CD14-positive monocyte (primary cell): ENCODE measurements at regions not wholly inside any gene's neighbourhood (a gene's known extent, or its start where the extent isn't known, plus 50 kb on each side); places are given as distances from the start of the nearest gene placed in this dataset.

Experiments used
- DNase-seq, 3 donors: peaks; one replicate each; pipeline ENCODE4 v3.0.0-alpha.2; 2011 to 2022
- H2AFZ ChIP-seq: 2 replicates; pipeline ENCODE4 v1.6.0; 2012; ENCODE audit warnings: mild to moderate bottlenecking, low read depth, low read length, inconsistent platforms; ENCODE audit not compliant: insufficient read depth, poor library complexity, severe bottlenecking
- H3K27ac ChIP-seq, 2 donors: 1 replicate in 1 of 2; 2 replicates in 1 of 2; pipeline ENCODE4 v1.5.1; 2012 to 2013; ENCODE audit warnings: low read length in 2 of 2, control low read depth in 1 of 2, inconsistent platforms in 1 of 2, low read depth in 1 of 2, mild to moderate bottlenecking in 1 of 2
- H3K27me3 ChIP-seq, 2 donors: one replicate each; pipeline versions ENCODE4 v1.6.0 to v1.6.1; 2011 to 2013; ENCODE audit warnings: low read length in 2 of 2; ENCODE audit not compliant: control insufficient read depth in 2 of 2, insufficient read depth in 2 of 2
- H3K36me3 ChIP-seq, 2 donors: replicated peaks in 1 of 2; 1 replicate in 1 of 2; 2 replicates in 1 of 2; pipeline versions ENCODE4 v1.5.1 to v1.6.1; 2012 to 2013; ENCODE audit warnings: low read length in 2 of 2, control low read depth in 1 of 2, inconsistent platforms in 1 of 2, mild to moderate bottlenecking in 1 of 2; ENCODE audit not compliant: insufficient read depth in 2 of 2, control insufficient read depth in 1 of 2
- H3K4me1 ChIP-seq, 2 donors: 1 replicate in 1 of 2; 2 replicates in 1 of 2; pipeline versions ENCODE4 v1.5.1 to v1.6.1; 2012 to 2013; ENCODE audit warnings: low read length in 2 of 2, control low read depth in 1 of 2, inconsistent platforms in 1 of 2, mild to moderate bottlenecking in 1 of 2, moderate library complexity in 1 of 2; ENCODE audit not compliant: insufficient read depth in 2 of 2, control insufficient read depth in 1 of 2
- H3K4me2 ChIP-seq: replicated peaks from 2 replicates; pipeline ENCODE3; 2012; ENCODE audit warnings: low read length, moderate library complexity, mild to moderate bottlenecking; ENCODE audit not compliant: poor library complexity, severe bottlenecking; ENCODE audit errors: extremely low read depth
- H3K4me3 ChIP-seq, 3 experiments: fragments of 200-600 bp in 1 of 3; sonication (generic) in 1 of 3; replicated peaks in 1 of 3; 1 replicate in 2 of 3; 2 replicates in 1 of 3; pipeline ENCODE4 v1.5.1; 2011 to 2013; ENCODE audit warnings: low read length in 3 of 3, mild to moderate bottlenecking in 3 of 3, control low read depth in 2 of 3, low read depth in 2 of 3, inconsistent platforms in 1 of 3, moderate library complexity in 1 of 3
- H3K79me2 ChIP-seq: 2 replicates; pipeline ENCODE4 v1.6.0; 2012; ENCODE audit warnings: mild to moderate bottlenecking, control low read depth, inconsistent platforms, low read length, moderate library complexity; ENCODE audit not compliant: insufficient read depth
- H3K9ac ChIP-seq: 2 replicates; pipeline ENCODE4 v1.6.0; 2017; ENCODE audit warnings: low read length, mild to moderate bottlenecking; ENCODE audit not compliant: insufficient read depth, poor library complexity, severe bottlenecking
- H3K9me3 ChIP-seq, 2 donors: replicated peaks in 1 of 2; 1 replicate in 1 of 2; 2 replicates in 1 of 2; pipeline versions ENCODE4 v1.5.1 to v1.6.1; 2012 to 2013; ENCODE audit warnings: low read length in 2 of 2, control low read depth in 1 of 2; ENCODE audit not compliant: control insufficient read depth in 1 of 2, insufficient read depth in 1 of 2
- H4K20me1 ChIP-seq: 2 replicates; pipeline ENCODE4 v1.6.0; 2012; ENCODE audit warnings: mild to moderate bottlenecking, low read length, control low read depth, moderate library complexity; ENCODE audit not compliant: insufficient read depth
- H3K27ac Mint-ChIP-seq, 7 donors: one replicate each; pipeline ENCODE4 v1.8.0; 2020; ENCODE audit warnings: mild to moderate bottlenecking in 7 of 7, mixed read lengths in 7 of 7, moderate library complexity in 6 of 7, inconsistent platforms in 2 of 7
- H3K27me3 Mint-ChIP-seq, 3 donors: one replicate each; pipeline ENCODE4 v1.8.0; 2021 to 2022; ENCODE audit warnings: low read depth in 3 of 3, mild to moderate bottlenecking in 3 of 3, mixed read lengths in 3 of 3, moderate library complexity in 3 of 3, inconsistent platforms in 1 of 3
- H3K36me3 Mint-ChIP-seq, 2 donors: one replicate each; pipeline ENCODE4 v1.8.0; 2020; ENCODE audit warnings: mixed read lengths in 2 of 2, inconsistent platforms in 1 of 2, mild to moderate bottlenecking in 1 of 2
- H3K4me1 Mint-ChIP-seq: one replicate; pipeline ENCODE4 v1.8.0; 2020; ENCODE audit warnings: mild to moderate bottlenecking, mixed read lengths
- H3K4me3 Mint-ChIP-seq, 2 donors: one replicate each; pipeline ENCODE4 v1.8.0; 2020; ENCODE audit warnings: mild to moderate bottlenecking in 2 of 2, mixed read lengths in 2 of 2, moderate library complexity in 1 of 2
- H3K9me3 Mint-ChIP-seq, 7 donors: one replicate each; pipeline ENCODE4 v1.8.0; 2020 to 2022; ENCODE audit warnings: mixed read lengths in 7 of 7, mild to moderate bottlenecking in 6 of 7, moderate library complexity in 6 of 7, inconsistent platforms in 2 of 7
- CTCF ChIP-seq: fragments of 200-600 bp; IDR thresholded peaks from one replicate; pipeline ENCODE4 v1.8.0; 2022; ENCODE audit warnings: antibody characterized with exemption, mild to moderate bottlenecking
- WGBS: methylation state at CpG from one replicate; pipeline ENCODE4 v1.1.5; 2013; ENCODE audit warnings: missing lambda C conversion rate; ENCODE audit not compliant: insufficient coverage; 5-methylcytosine and 5-hydroxymethylcytosine counted together
- intact Hi-C, 2 donors: fragments of 100-400 bp; cut with micrococcal nuclease; formaldehyde crosslinking; loops; one replicate each; pipeline versions ENCODE4 v1.15.0 to v1.15.1; 2023

GRCh38 chr3:117853923-117854668 is 1144.5 kb downstream of the TUSC7 start:
- Histone ChIP-seq H2AFZ (no peak overlapping the region), H3K4me3 (no peak overlapping the region), H3K79me2 (no peaks in the 10 kb centered on the region), H3K4me1 (no peaks in the 10 kb centered on the region), H3K9ac (no peak overlapping the region), H3K27me3 (no peaks in the 10 kb centered on the region), H3K27ac (no peak overlapping the region), H3K4me2 (no peak overlapping the region), H3K9me3 (no peaks in the 10 kb centered on the region), H4K20me1 (no peaks in the 10 kb centered on the region), H3K36me3 (no peaks in the 10 kb centered on the region)
- DNase-seq: no peak
- Mint-ChIP-seq H3K27ac (no peak overlapping the region), H3K9me3 (peaks cover 0 to 4% (median 3%) of the 10 kb centered on the region in 7 donors), H3K27me3 (no peaks in the 10 kb centered on the region), H3K4me1 (no peaks in the 10 kb centered on the region), H3K4me3 (no peak overlapping the region), H3K36me3 (no peaks in the 10 kb centered on the region)
- intact Hi-C loops: no loop called here
- 94% methylated on average over 3 of the region's 5 CpGs for WGBS
- no peak for TF ChIP-seq CTCF

GRCh38 chr3:117856354-117856753 is 1146.8 kb downstream of the TUSC7 start:
- H3K36me3 Mint-ChIP-seq: no peaks in the 10 kb centered on the region
- no peak overlapping the region for H3K27ac ChIP-seq

More at GRCh38 chr3:117856354-117856753, 1146.8 kb downstream of the TUSC7 start:
- Histone ChIP-seq H2AFZ (no peak overlapping the region), H3K4me1 (no peaks in the 10 kb centered on the region), H3K9ac (no peak overlapping the region), H4K20me1 (no peaks in the 10 kb centered on the region), H3K36me3 (no peaks in the 10 kb centered on the region), H3K4me2 (no peak overlapping the region), H3K27me3 (no peaks in the 10 kb centered on the region), H3K4me3 (no peak overlapping the region), H3K79me2 (no peaks in the 10 kb centered on the region), H3K9me3 (no peaks in the 10 kb centered on the region)
- WGBS: no CpG with 5 or more reads among the region's 1 CpG
- DNase-seq: no peak
- no peak for TF ChIP-seq CTCF
- no peak overlapping the region for H3K4me3 Mint-ChIP-seq
- H3K27ac Mint-ChIP-seq: no peak overlapping the region
- no peaks in the 10 kb centered on the region for H3K4me1 Mint-ChIP-seq
- intact Hi-C loops: no loop called here
- H3K9me3 Mint-ChIP-seq: peaks cover 0 to 6% (median 3%) of the 10 kb centered on the region in 7 donors
- H3K27me3 Mint-ChIP-seq: no peaks in the 10 kb centered on the region
